ENCODE measurements at regions not wholly inside any gene's neighbourhood (a gene's known extent, or its start where the extent isn't known, plus 50 kb on each side); places are given as distances from the start of the nearest gene placed in this dataset.

- Histone ChIP-seq H3K4me3 (ENCODE audit: low read length) (no peak overlapping the region), H3K9me3 (replicated peaks; ENCODE audit: insufficient read depth, low read length) (no peaks in the 10 kb centered on the region; the same call in 1 of the 2 replicates), H3K9ac (ENCODE audit: low read length) (no peak overlapping the region), H2AFZ (ENCODE audit: low read length) (no peak overlapping the region), H3K4me2 (ENCODE audit: low read depth, low read length) (no peak overlapping the region), H3K27me3 (replicated peaks; ENCODE audit: insufficient read depth, low read length) (no peaks in the 10 kb centered on the region), H3K79me2 (ENCODE audit: low read length) (no peaks in the 10 kb centered on the region), H3K36me3 (replicated peaks; ENCODE audit: insufficient read depth, low read length) (no peaks in the 10 kb centered on the region), H3K9me2 (replicated peaks; ENCODE audit: insufficient read depth, low read length) (no peaks in the 10 kb centered on the region), H3K4me1 (ENCODE audit: low read length) (no peaks in the 10 kb centered on the region), H4K20me1 (ENCODE audit: insufficient read depth, low read length) (no peaks in the 10 kb centered on the region), H3F3A (ENCODE audit: insufficient read depth, low read length) (no peaks in the 10 kb centered on the region), H3K27ac (ENCODE audit: low read length) (no peak overlapping the region)
- TF ChIP-seq EZH2 (optimal IDR thresholded peaks at IDR 0.05; ENCODE audit: low read depth, low read length) = no peak
- no peak for TF ChIP-seq EZH2phosphoT487 (IDR thresholded peaks at IDR 0.05; ENCODE audit: low read length)
- no peak for TF ChIP-seq CTCF (IDR thresholded peaks at IDR 0.05; ENCODE audit: low read length)
- no peak for DNase-seq
Measured at GRCh38 chr5:98994611-98995010, 65.8 kb upstream of the CHD1 start.

GRCh38 chr5:98993512-98993911, 64.7 kb upstream of the CHD1 start:
- Histone ChIP-seq H2AFZ (ENCODE audit: low read length) (no peak overlapping the region), H3F3A (ENCODE audit: insufficient read depth, low read length) (no peaks in the 10 kb centered on the region), H3K4me2 (ENCODE audit: low read depth, low read length) (no peak overlapping the region)

GRCh38 chr5:98992552-98992951, 63.7 kb upstream of the CHD1 start:
- Histone ChIP-seq H3K4me2 (ENCODE audit: low read depth, low read length) (no peak overlapping the region), H3K4me1 (ENCODE audit: low read length) (no peaks in the 10 kb centered on the region), H3K27ac (ENCODE audit: low read length) (no peak overlapping the region), H3K36me3 (replicated peaks; ENCODE audit: insufficient read depth, low read length) (no peaks in the 10 kb centered on the region), H2AFZ (ENCODE audit: low read length) (no peak overlapping the region), H3F3A (ENCODE audit: insufficient read depth, low read length) (no peaks in the 10 kb centered on the region), H3K27me3 (replicated peaks; ENCODE audit: insufficient read depth, low read length) (no peaks in the 10 kb centered on the region), H3K9me3 (replicated peaks; ENCODE audit: insufficient read depth, low read length) (no peaks in the 10 kb centered on the region; the same call in 1 of the 2 replicates), H4K20me1 (ENCODE audit: insufficient read depth, low read length) (no peaks in the 10 kb centered on the region), H3K4me3 (ENCODE audit: low read length) (no peak overlapping the region), H3K9me2 (replicated peaks; ENCODE audit: insufficient read depth, low read length) (no peaks in the 10 kb centered on the region), H3K79me2 (ENCODE audit: low read length) (no peaks in the 10 kb centered on the region), H3K9ac (ENCODE audit: low read length) (no peak overlapping the region)
- DNase-seq = no peak
- no peak for TF ChIP-seq EZH2phosphoT487 (IDR thresholded peaks at IDR 0.05; ENCODE audit: low read length)
- no peak for TF ChIP-seq CTCF (IDR thresholded peaks at IDR 0.05; ENCODE audit: low read length)
- TF ChIP-seq EZH2 (optimal IDR thresholded peaks at IDR 0.05; ENCODE audit: low read depth, low read length) = no peak

More at GRCh38 chr5:98993512-98993911, 64.7 kb upstream of the CHD1 start:
- H3K79me2 ChIP-seq (ENCODE audit: low read length) = no peaks in the 10 kb centered on the region
- H3K9me2 ChIP-seq (replicated peaks; ENCODE audit: insufficient read depth, low read length) = no peaks in the 10 kb centered on the region
- TF ChIP-seq EZH2 (optimal IDR thresholded peaks at IDR 0.05; ENCODE audit: low read depth, low read length) (no peak), CTCF (IDR thresholded peaks at IDR 0.05; ENCODE audit: low read length) (no peak), EZH2phosphoT487 (IDR thresholded peaks at IDR 0.05; ENCODE audit: low read length) (no peak)
- H3K4me1 ChIP-seq (ENCODE audit: low read length) = no peaks in the 10 kb centered on the region
- H3K9ac ChIP-seq (ENCODE audit: low read length) = no peak overlapping the region
- no peak overlapping the region for H3K27ac ChIP-seq (ENCODE audit: low read length)
- no peaks in the 10 kb centered on the region for H3K27me3 ChIP-seq (replicated peaks; ENCODE audit: insufficient read depth, low read length)
- H3K36me3 ChIP-seq (replicated peaks; ENCODE audit: insufficient read depth, low read length) = no peaks in the 10 kb centered on the region
- no peaks in the 10 kb centered on the region; the same call in 1 of the 2 replicates for H3K9me3 ChIP-seq (replicated peaks; ENCODE audit: insufficient read depth, low read length)
- H3K4me3 ChIP-seq (ENCODE audit: low read length) = no peak overlapping the region
- DNase-seq = no peak
- no peaks in the 10 kb centered on the region for H4K20me1 ChIP-seq (ENCODE audit: insufficient read depth, low read length)

Data from MM.1S (cell line).